ENCODE measurements at regions not wholly inside any gene's neighbourhood (a gene's known extent, or its start where the extent isn't known, plus 50 kb on each side); places are given as distances from the start of the nearest gene placed in this dataset.

DNA sequence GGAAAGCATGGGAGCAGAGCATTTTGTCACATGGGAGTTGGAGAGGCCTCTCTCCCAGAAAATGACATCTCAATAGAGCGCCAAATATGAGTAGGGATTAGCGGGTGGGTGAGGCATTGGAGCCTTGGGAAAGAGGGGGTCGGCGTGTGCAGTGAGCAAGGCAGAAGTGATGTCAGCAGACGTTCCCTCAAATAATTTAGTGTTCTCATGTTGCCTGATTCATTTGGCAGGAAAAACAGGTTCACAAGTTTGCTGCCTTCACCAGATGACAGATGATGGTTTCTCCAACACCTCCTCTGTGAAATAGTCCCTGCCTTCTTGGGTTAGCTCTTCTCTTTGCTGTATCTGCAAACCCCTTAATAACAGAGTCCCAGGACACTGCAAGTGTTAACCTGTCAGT is 118.5 kb upstream of the ARHGAP20 start:
- Mint-ChIP-seq H3K4me1 (no peaks in the 10 kb centered on the region), H3K9me3 (peaks cover 4% of the 10 kb centered on the region), H3K36me3 (ENCODE audit: insufficient read depth) (no peaks in the 10 kb centered on the region), H3K27ac (ENCODE audit: low read depth) (no peak overlapping the region), H3K27me3 (peaks cover 54% of the 10 kb centered on the region), H3K4me3 (no peak overlapping the region)
- ATAC-seq (replicated peaks; ENCODE audit: extremely low read depth, poor library complexity, severe bottlenecking) = no peak
- DNase-seq (ENCODE audit: low spot score in 2 of 2) = no peak

DNA sequence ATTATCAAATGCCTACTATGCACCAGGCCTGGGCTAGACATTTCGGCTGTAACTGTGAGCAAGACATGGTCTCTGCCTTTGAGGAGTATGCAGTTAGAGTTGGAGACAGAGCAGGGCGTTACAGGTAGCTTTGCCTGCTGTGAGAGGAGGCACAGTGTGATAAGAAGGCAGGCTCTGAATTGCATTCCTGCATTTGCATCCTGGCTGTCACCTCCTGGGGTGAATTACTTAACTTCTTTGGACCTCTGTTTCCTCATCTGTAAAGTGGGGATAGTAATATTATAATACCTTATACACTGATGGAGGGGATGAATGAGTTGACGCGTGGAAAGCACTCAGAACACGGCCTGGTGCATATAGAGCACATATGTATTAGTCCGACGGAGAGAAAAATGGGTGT is 118.1 kb upstream of the ARHGAP20 start:
- no peak for DNase-seq (ENCODE audit: low spot score in 2 of 2)
- Mint-ChIP-seq H3K27ac (ENCODE audit: low read depth) (no peak overlapping the region), H3K4me1 (no peaks in the 10 kb centered on the region), H3K4me3 (no peak overlapping the region), H3K9me3 (peaks cover 4% of the 10 kb centered on the region), H3K36me3 (ENCODE audit: insufficient read depth) (no peaks in the 10 kb centered on the region), H3K27me3 (peaks cover 50% of the 10 kb centered on the region)
- ATAC-seq (replicated peaks; ENCODE audit: extremely low read depth, poor library complexity, severe bottlenecking) = no peak

DNA sequence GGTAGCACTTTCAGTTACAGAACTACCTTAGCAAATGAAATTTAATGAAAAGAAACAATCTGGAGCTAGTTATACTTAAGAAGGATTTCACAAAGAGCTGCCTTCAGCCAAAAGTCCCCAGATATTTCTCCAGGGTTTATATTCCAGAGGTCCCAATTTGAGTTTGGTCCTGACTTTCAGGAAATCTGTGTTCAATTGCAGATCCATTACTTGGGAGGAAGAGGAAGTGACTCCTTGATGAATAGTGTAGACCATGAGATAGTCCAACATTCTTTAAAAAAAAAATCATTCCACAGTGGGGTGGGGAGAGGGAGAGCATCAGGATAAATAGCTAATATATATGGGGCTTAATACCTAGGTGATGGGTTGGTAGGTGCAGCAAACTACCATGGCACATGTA is 117.6 kb upstream of the ARHGAP20 start:
- Mint-ChIP-seq H3K36me3 (ENCODE audit: insufficient read depth) (no peaks in the 10 kb centered on the region), H3K4me1 (no peaks in the 10 kb centered on the region), H3K4me3 (no peak overlapping the region), H3K9me3 (peaks cover 4% of the 10 kb centered on the region), H3K27me3 (peaks cover 46% of the 10 kb centered on the region), H3K27ac (ENCODE audit: low read depth) (no peak overlapping the region)
- ATAC-seq (replicated peaks; ENCODE audit: extremely low read depth, poor library complexity, severe bottlenecking) (no peak), DNase-seq (ENCODE audit: low spot score in 2 of 2) (no peak)

DNA sequence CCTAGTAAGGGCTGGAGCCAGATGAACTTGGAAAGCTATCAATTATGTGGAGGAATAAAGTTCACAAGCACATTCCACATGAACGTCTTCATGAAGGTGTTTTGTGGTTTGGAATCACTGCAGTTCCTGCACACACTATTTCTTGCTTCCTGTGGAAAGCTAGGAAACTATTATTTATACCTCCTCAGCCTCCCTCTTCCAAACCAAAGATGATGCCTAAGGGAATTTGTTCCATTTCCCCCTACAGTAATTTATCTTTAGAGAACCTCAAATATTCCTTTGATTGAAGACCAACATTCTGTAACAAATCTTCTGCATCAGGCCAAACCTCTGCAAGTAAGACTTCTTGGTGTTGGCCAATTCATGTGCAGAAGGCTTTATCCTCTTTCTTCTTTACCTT is 115.8 kb upstream of the ARHGAP20 start:
- ATAC-seq (replicated peaks; ENCODE audit: extremely low read depth, poor library complexity, severe bottlenecking) = no peak

DNA sequence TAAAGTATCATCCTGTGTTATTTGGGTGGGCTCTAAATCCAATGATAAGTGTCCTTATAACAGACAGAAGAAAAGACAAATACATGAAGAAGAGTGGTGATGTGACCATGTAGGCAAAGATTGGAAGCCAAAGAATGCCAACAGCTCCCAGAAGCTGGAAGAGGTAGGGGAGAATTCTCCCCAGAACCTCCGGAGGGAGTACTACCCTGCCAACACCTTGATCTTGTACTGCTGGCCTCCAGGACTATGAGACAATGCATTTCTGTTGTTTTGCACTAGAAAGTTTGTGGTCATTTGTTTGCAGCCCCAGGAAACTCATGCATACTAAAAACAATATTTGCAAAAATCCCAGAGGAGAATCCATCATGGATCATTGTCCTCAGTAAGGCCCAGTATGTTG is 115.0 kb upstream of the ARHGAP20 start:
- H3K27me3 Mint-ChIP-seq = peaks cover 37% of the 10 kb centered on the region
- no peak overlapping the region for H3K4me3 Mint-ChIP-seq
- no peaks in the 10 kb centered on the region for H3K36me3 Mint-ChIP-seq (ENCODE audit: insufficient read depth)
- ATAC-seq (replicated peaks; ENCODE audit: extremely low read depth, poor library complexity, severe bottlenecking) = no peak
- H3K27ac Mint-ChIP-seq (ENCODE audit: low read depth) = no peak overlapping the region
- peaks cover 4% of the 10 kb centered on the region for H3K9me3 Mint-ChIP-seq
- no peaks in the 10 kb centered on the region for H3K4me1 Mint-ChIP-seq
- DNase-seq (ENCODE audit: low spot score in 2 of 2) = no peak

More for the DNA sequence above, 115.8 kb upstream of the ARHGAP20 start:
- no peak overlapping the region for H3K27ac Mint-ChIP-seq (ENCODE audit: low read depth)
- H3K4me3 Mint-ChIP-seq = no peak overlapping the region
- H3K27me3 Mint-ChIP-seq = peaks cover 46% of the 10 kb centered on the region
- no peaks in the 10 kb centered on the region for H3K36me3 Mint-ChIP-seq (ENCODE audit: insufficient read depth)
- peaks cover 4% of the 10 kb centered on the region for H3K9me3 Mint-ChIP-seq
- no peaks in the 10 kb centered on the region for H3K4me1 Mint-ChIP-seq
- no peak for DNase-seq (ENCODE audit: low spot score in 2 of 2)

DNA sequence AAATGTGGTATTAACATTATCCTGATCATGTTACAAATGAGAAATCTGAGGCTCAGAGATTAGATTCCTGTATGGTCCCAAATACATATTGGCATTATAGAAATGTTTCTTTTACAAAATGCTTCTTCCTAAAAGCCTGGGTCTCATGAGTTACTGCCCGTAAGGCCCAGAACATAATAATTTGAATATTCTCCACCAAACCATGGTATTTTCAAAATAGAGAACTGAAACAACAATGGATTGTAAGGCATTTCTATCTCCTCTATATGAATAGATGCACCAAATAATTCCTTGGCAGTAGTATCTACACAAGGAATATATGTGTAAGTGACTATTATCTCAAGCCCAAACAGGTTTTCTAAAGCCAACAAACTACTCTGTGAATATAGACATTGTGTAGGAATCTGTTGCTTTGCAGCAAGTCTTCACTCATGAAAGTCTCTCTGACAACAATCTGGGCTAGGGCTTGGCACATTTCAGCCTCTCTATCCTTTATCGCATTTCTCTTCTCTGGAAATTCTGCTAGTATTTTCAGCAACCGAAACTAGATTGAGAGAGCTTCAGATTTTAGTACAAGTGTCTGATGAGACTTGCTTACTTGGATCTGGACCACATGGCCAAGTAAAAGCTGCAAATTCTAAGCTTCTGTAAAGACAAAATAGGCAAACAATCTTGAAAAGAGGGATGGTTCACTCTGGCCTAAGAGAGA is 112.8 kb upstream of the ARHGAP20 start:
- Mint-ChIP-seq H3K27ac (ENCODE audit: low read depth) (no peak overlapping the region), H3K4me1 (no peaks in the 10 kb centered on the region), H3K27me3 (peaks cover 16% of the 10 kb centered on the region), H3K4me3 (no peak overlapping the region), H3K36me3 (ENCODE audit: insufficient read depth) (no peaks in the 10 kb centered on the region), H3K9me3 (peaks cover 4% of the 10 kb centered on the region)
- no peak for DNase-seq (ENCODE audit: low spot score in 2 of 2)
- ATAC-seq (replicated peaks; ENCODE audit: extremely low read depth, poor library complexity, severe bottlenecking) = no peak

DNA sequence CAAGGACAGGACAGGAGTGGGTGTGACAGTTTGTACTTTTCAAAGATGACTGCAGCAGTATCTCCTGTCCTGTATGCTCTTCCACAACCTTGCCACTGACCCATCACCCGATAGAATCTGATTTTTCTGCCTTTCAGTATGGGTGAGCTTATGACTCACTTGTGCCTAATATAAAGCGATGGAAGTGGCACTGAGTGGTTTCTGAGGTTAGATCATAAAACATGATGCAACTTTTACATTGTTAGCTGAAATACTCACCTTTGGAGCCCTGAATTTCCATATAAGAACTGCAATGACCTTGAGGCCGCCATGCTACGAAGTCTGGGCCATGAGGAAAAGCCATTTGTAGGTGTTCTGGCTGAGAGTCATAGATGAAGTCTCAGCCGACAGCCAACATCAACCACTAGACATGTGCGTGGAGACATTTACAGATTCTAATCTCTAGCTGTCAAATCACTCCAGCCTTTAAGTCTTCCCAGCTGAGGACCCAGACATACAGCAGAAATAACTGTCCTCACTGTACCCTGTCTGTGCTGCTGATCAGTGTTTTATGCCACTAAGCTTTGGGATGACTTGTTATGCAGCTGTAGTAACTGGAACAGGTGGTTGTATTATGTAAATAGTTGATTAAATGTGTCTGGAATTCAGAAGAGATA is 105.9 kb upstream of the ARHGAP20 start:
- no peak overlapping the region for H3K4me3 Mint-ChIP-seq
- ATAC-seq (replicated peaks; ENCODE audit: extremely low read depth, poor library complexity, severe bottlenecking) = no peak
- H3K27ac Mint-ChIP-seq (ENCODE audit: low read depth) = no peak overlapping the region
- H3K36me3 Mint-ChIP-seq (ENCODE audit: insufficient read depth) = no peaks in the 10 kb centered on the region
- no peaks in the 10 kb centered on the region for H3K9me3 Mint-ChIP-seq
- DNase-seq (ENCODE audit: low spot score in 2 of 2) = no peak
- no peaks in the 10 kb centered on the region for H3K4me1 Mint-ChIP-seq
- peaks cover 15% of the 10 kb centered on the region for H3K27me3 Mint-ChIP-seq

DNA sequence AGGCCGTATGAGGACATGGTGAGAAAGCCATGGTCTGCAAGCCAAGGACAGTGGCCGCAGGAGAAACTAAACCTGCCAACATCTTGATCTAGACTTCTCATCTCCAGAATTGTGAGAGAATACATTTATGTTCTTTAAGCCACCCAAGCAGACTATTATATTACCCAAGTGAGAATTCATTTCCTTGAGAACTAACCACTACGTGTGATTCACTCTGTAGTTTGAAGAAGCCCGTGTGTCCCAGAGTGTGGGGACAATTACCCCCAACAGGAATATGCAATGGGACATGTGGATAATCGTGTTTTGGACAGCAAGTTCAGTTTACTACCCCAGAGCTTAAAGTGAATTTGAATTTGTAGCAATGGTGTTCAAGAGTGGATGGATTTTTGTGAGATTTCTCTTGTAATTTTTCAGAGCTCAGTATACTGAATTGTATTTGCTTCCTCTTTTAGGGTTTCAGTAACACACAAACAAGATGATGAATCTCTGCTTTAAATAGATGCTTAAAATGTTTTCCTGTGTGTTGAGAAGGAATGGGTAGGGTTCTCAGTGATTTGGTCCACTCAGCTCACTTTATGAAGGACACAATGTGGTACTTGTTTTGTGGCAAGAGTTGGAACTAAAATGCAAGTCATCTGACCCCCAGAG is 100.0 kb upstream of the ARHGAP20 start:
- no peak for ATAC-seq (replicated peaks; ENCODE audit: extremely low read depth, poor library complexity, severe bottlenecking)

DNA sequence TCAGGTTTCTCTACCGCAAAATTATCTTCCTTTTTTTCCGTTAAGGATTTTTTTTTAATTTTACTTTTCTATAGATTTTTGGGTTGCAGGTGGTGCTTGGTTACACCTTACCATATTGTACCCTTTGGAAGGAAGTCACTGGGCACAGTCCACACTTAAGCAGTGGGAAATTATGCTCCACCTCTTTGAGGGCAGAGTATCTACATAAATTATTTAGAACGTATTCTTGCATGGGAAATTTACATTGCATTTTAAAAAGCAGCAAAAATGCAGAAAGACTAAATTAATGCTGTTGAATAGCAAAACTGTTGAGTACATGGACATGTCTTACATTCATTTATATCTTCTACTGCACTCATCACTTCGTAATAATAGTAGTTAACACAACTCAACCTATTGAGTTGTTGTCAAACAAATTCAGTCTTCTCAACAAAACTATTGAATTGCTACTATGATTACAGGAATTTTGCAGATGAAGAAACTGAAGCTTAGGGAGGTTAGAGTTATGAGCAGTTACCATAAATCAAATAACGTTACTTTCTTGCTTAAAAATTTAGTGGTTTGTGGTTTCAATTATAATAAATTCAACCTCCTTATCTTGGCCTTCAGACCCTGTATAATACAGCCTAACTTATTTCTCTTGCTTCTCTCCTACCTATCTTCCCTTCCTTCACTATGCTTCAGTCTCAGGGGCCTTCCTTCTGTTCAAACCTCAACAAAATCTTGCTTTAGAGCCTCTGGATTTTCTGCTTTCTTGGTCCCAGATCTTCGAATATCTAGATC is 97.4 kb upstream of the ARHGAP20 start:
- H3K27me3 Mint-ChIP-seq = peaks cover 40% of the 10 kb centered on the region
- H3K27ac Mint-ChIP-seq (ENCODE audit: low read depth) = no peak overlapping the region
- DNase-seq (ENCODE audit: low spot score in 2 of 2) = no peak
- H3K4me3 Mint-ChIP-seq = no peak overlapping the region
- no peak for ATAC-seq (replicated peaks; ENCODE audit: extremely low read depth, poor library complexity, severe bottlenecking)
- H3K36me3 Mint-ChIP-seq (ENCODE audit: insufficient read depth) = no peaks in the 10 kb centered on the region
- no peaks in the 10 kb centered on the region for H3K4me1 Mint-ChIP-seq
- no peaks in the 10 kb centered on the region for H3K9me3 Mint-ChIP-seq

More for the DNA sequence above, 100.0 kb upstream of the ARHGAP20 start:
- DNase-seq (ENCODE audit: low spot score in 2 of 2) = no peak
- Mint-ChIP-seq H3K4me3 (no peak overlapping the region), H3K9me3 (no peaks in the 10 kb centered on the region), H3K36me3 (ENCODE audit: insufficient read depth) (no peaks in the 10 kb centered on the region), H3K27ac (ENCODE audit: low read depth) (no peak overlapping the region), H3K27me3 (peaks cover 21% of the 10 kb centered on the region), H3K4me1 (no peaks in the 10 kb centered on the region)

DNA sequence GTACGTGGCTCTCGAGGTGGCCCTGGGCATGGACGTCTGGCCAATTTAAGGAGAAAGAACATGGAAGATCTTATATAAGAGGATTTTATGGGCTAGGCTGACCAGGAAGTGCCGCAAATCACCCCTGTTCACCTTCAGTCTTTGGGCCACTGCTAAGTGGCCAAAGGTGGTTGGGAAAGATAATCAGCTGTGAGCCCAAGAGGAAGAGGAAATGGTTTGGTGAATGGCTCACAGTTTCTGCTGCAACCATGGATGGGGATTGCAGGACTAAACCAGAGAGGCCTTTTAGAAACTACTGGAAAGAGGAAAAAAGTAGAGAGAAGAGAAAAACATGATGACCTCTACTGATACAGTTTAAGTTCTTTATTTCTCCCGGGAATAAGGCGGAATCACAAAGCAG is 96.0 kb upstream of the ARHGAP20 start:
- DNase-seq (ENCODE audit: low spot score in 2 of 2) (no peak), ATAC-seq (replicated peaks; ENCODE audit: extremely low read depth, poor library complexity, severe bottlenecking) (no peak)
- H3K27me3 Mint-ChIP-seq = peaks cover 40% of the 10 kb centered on the region
- no peaks in the 10 kb centered on the region for H3K9me3 Mint-ChIP-seq
- no peak overlapping the region for H3K4me3 Mint-ChIP-seq
- no peaks in the 10 kb centered on the region for H3K36me3 Mint-ChIP-seq (ENCODE audit: insufficient read depth)
- H3K27ac Mint-ChIP-seq (ENCODE audit: low read depth) = no peak overlapping the region
- H3K4me1 Mint-ChIP-seq = no peaks in the 10 kb centered on the region

DNA sequence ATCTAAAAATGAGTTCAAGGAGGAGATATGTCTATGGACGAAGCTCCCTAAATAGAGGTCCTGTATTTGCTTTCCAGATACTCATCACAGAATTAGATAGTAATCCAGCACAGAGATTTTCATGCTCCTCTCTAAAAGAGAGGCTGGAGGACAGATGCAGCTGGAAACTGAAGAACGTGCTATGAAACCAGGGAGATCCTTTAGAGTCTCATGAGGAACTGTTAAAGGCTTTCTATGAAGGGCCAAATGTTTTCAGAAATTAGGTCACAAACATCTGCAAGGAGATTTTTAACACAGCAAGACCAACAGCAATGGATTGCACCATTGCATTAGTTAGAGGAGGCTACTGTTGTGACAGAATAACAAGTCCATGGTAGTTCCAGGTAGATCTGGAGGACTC is 95.6 kb upstream of the ARHGAP20 start:
- peaks cover 40% of the 10 kb centered on the region for H3K27me3 Mint-ChIP-seq
- DNase-seq (ENCODE audit: low spot score in 2 of 2) (no peak), ATAC-seq (replicated peaks; ENCODE audit: extremely low read depth, poor library complexity, severe bottlenecking) (no peak)
- no peak overlapping the region for H3K4me3 Mint-ChIP-seq
- H3K27ac Mint-ChIP-seq (ENCODE audit: low read depth) = no peak overlapping the region
- no peaks in the 10 kb centered on the region for H3K36me3 Mint-ChIP-seq (ENCODE audit: insufficient read depth)
- no peaks in the 10 kb centered on the region for H3K9me3 Mint-ChIP-seq
- H3K4me1 Mint-ChIP-seq = no peaks in the 10 kb centered on the region

DNA sequence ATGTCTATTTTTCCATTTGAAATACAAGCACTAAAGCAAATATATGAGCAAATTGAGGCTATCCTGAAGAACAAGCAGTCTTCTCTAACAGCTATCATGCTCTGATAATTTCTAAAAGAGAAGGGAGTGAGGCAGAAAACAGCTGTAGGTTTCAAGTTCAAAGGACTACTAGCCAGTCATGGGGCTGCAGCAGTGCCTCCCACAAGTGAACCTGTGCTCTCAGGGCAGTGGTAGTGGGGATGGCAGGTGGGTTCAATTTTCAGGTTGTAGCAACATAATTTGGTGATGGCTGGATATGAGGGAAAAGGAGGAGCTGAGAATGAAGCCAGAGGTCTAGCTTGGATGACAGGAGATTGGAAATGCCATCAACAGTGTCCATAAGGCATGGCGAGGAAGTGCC is 93.5 kb upstream of the ARHGAP20 start:
- Mint-ChIP-seq H3K27me3 (peaks cover 29% of the 10 kb centered on the region), H3K27ac (ENCODE audit: low read depth) (no peak overlapping the region), H3K9me3 (no peaks in the 10 kb centered on the region), H3K4me1 (no peaks in the 10 kb centered on the region), H3K36me3 (ENCODE audit: insufficient read depth) (no peaks in the 10 kb centered on the region), H3K4me3 (no peak overlapping the region)
- DNase-seq (ENCODE audit: low spot score in 2 of 2) = no peak
- ATAC-seq (replicated peaks; ENCODE audit: extremely low read depth, poor library complexity, severe bottlenecking) = no peak
